22Rv1 (cell line): ENCODE measurements at regions not wholly inside any gene's neighbourhood (a gene's known extent, or its start where the extent isn't known, plus 50 kb on each side); places are given as distances from the start of the nearest gene placed in this dataset.

ENCODE experiments used
- CTCF ChIP-seq: fragments of 450-650 bp; IDR thresholded peaks from 2 replicates; pipeline ENCODE4 v1.5.1; 2017; ENCODE audit warnings: mild to moderate bottlenecking
- ZFX ChIP-seq: fragments of 450-650 bp; IDR thresholded peaks from 2 replicates; pipeline ENCODE4 v1.6.1; 2017; ENCODE audit warnings: antibody characterized with exemption, borderline replicate concordance

- TF ChIP-seq CTCF (no peak), ZFX (no peak)
These were observed 274.1 kb downstream of the OTOL1 start for GRCh38 chr3:161770484-161771386.
